Activated CD4-positive, alpha-beta T cell treated with anti-CD3 and anti-CD28 coated beads for 1 hour (primary cell): ENCODE measurements at regions not wholly inside any gene's neighbourhood (a gene's known extent, or its start where the extent isn't known, plus 50 kb on each side); places are given as distances from the start of the nearest gene placed in this dataset.

Source experiments
- DNase-seq: peaks from one replicate; pipeline ENCODE4 v3.0.0-alpha.2; 2020

- no peak for DNase-seq
These were observed 198.0 kb downstream of the SIM1 start for GRCh38 chr6:100266494-100267401.

DNA sequence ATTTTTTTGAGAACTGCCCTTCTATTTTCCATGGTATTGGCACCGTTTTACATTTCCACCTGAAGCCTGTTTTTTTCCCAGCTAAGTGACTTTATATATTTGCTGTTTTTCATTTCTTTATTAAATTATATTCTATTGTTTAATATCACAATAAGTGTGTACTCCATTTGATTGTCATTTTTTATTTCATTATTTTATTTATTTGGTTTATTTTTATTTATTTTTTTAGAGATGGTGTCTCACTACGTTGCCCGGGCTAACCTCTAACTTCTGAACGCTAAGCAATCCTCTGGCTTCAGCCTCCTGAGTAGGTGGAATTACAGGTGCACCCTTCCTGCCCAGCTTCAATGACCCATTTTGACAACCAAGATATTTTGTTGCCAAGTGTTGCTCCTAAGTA lies 202.6 kb downstream of the SIM1 start:
- DNase-seq = no peak

GRCh38 chr6:100261486-100261885 lies 203.2 kb downstream of the SIM1 start:
- DNase-seq = no peak

GRCh38 chr6:100260584-100260983 lies 204.1 kb downstream of the SIM1 start:
- DNase-seq = no peak

DNA sequence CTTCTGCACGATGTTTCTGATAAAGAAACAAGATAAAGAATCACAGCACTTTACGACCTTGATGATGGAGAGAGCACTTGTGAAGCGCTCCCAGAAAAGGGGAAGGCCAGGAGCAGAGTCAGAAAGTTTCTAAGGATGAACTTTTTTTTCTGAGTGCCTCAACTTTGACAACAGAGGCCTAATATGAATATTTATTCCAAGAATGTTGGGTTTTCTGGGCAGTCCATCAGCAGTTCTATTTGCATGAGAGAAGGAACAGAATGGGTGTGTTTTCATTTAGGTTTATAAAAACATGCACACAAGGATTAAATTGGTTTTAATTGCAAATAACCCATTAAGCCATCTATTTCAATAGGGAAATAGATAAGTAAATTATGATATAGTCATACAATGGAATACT lies 204.9 kb downstream of the SIM1 start:
- no peak for DNase-seq

- DNase-seq = no peak
These were observed 206.0 kb downstream of the SIM1 start for GRCh38 chr6:100258752-100259151.

GRCh38 chr6:100257793-100258395 lies 206.8 kb downstream of the SIM1 start:
- no peak for DNase-seq

- no peak for DNase-seq
These were observed 209.0 kb downstream of the SIM1 start for GRCh38 chr6:100255701-100256100.

DNA sequence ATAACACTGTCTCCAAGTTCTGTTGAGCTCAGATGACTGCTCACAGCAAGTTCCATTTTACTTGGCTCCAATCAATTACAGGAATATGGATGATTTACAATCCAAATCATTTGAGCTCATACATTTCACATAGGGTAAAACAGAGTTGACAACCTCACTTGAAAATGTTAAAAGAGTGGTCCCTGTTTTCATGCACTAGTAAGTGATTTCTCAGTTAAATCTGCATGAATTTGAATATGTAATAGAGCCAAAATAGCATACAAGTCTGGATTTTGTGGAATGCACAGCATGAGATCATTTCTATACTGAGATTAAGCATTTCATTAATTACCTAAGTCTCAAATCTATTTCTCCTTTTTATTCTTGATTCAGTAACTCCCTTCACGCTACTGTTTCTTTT lies 217.6 kb downstream of the SIM1 start:
- DNase-seq = no peak

DNA sequence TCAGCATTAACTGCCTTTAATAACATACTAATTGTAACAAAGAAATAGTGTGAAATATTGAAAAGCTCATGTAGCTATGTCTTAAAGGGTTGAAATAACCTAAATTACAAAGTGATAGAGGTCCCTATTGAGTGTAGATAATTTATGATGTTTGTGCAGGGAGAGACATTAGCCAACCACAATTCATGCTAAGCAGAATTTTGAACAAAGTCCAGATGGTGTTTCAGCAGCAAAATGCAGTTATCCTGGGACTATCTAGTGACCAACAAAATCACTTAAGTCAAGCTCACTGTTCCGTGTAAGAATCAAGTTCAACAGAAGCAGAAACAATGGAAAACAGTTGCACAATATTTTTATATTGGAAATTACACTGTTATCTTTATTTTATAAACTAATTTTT lies 218.5 kb downstream of the SIM1 start:
- no peak for DNase-seq

GRCh38 chr6:100240798-100241197 lies 223.9 kb downstream of the SIM1 start:
- no peak for DNase-seq

GRCh38 chr6:100237821-100238220 lies 226.9 kb downstream of the SIM1 start:
- no peak for DNase-seq

DNA sequence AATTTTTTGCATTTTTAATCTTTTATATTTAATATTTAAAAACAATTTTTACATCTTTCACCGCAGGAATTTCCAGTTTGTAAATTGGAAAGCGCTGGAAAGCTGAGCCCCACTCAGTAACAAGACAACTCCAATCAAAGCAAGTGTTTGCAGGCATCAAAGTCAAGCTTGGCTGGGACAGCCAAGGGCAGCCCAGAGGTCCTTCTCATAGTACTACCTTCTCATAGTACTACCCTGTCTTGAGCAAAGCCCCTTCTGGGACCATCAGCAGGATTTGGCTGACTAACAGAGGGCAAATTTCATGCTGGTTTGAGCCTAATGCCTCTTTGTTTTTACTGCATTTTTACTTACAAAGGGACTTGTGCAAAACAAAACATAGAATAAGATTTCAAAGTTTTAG lies 228.3 kb downstream of the SIM1 start:
- no peak for DNase-seq

- DNase-seq = no peak
These were observed 229.1 kb downstream of the SIM1 start for GRCh38 chr6:100235631-100236030.

DNA sequence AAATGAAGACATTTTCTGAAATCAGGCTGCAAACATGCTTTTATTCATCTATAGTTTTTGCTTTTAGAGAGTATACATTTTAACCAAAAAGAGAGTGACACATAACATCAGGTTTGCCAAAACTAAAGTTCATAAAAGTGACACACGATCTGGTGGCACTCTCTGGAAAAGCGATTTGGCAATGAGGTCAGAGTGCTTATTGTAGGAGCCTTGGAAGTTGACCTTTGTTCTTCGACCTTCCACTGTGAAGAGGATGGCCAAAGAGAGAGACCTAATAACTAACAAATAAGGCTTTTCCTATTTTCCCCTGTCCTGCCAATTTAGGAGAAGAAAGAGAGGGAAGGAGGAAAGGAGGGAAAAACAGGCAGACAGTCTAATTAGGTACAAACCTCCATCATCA lies 230.1 kb downstream of the SIM1 start:
- no peak for DNase-seq

DNA sequence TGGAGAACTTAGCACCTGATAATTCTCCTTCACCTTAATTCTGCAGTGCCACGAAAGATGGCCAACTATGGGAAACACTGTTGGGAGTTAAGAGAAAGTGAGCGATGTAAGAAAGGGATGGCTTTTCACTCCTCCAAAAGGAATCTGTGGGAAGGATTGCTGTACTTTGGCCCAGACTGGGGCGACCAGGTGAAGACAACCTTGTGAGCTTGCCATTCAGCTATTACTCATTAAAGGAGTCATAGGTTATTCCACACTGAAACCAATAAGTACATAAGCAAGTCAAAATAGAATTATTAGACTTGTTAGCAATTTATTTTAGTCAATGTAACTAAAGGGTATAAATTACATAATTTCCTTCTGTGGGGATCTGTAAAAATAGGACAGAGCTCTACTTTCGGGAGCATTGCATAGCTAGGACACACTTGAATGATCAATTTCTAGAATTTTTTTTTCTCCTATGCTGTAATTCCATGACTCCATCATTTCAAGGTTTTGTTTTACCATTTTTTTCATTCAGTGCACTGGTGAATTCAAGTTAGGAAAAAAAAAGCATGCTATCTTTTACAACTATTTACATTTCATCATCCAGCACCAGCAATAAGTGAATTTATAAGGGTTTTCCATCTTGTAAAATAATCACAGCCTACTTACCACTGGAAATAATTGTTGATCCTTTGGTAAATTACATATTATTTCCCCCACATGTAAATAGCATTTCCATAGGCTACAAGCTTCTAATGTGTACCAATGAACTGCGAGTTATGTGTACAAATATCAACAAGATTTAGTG lies 231.7 kb downstream of the SIM1 start:
- no peak for DNase-seq

DNA sequence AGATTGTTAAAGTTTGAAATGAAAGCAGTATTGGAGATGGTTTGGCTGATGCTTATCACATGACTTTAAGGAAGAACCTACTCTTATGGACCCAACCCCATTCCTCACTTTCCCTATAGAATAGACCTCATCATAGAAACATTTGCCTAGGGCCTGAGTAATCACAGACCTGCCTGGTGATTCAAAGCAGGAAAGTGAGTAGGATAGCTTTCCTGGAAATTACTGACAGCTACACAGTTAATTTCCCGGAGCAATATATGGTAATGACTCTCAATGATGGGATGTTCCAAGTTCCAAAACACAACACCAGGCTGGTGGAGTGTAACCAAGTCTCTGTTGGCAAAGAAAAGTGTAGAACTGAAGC lies 233.8 kb downstream of the SIM1 start:
- no peak for DNase-seq

DNA sequence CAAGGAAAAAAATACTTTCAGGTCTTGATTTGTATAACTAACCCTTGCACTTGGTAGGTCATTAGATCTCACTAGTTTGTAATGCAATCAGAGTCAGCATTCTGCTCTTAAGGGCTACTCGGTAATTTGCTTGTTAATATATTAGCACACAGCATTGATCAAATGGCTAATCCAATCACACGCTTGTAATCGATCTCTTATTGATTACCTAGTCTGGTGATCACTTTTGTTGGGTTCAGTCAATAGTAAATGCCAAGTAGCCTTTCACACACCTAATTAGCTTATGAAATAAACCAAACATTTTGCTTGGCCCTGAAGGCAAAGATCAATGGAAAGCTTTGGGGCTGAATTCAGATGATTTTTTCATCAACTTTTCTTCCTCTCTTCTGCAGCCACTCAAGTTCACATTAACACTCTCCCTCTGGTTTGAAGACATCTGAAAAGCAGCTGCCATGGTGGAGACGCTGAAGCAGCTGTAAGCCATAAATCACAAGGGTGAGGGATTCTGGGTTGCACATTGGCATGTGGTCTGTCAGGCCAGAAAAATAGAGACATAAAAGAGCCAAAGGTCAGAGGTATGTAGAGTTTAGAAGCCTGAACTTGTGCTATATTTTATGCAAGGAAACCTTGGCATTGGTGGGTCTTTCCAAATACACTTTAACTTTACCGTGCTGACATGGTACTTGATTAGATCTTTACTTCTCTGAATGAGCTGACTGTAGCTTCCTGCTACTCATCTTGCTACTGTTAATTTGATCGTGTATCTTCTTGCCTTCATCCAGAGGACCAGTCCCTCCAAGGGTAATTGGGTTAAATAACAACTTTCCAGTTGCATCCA lies 234.4 kb downstream of the SIM1 start:
- DNase-seq = no peak

DNA sequence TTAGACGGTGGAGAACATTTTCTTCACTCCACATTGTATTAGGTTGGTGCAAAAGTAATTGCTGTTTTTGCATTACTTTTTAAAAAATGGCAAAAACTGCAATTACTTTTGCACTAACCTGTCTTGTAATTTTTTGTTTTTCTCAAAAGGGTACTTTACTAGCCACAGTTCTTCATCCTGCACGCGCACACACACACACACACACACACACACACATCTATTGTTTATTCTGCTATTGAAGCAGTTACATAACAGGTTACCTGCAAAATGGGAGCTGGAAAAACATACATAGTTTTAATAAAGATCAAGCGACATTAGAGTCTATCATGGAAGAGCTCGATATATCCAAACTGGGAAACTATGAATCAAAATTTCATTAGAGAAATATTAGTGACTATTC lies 235.2 kb downstream of the SIM1 start:
- DNase-seq = no peak

GRCh38 chr6:100228834-100229441 lies 234.9 kb upstream of the MCHR2 start:
- DNase-seq = peak; percentile 9

DNA sequence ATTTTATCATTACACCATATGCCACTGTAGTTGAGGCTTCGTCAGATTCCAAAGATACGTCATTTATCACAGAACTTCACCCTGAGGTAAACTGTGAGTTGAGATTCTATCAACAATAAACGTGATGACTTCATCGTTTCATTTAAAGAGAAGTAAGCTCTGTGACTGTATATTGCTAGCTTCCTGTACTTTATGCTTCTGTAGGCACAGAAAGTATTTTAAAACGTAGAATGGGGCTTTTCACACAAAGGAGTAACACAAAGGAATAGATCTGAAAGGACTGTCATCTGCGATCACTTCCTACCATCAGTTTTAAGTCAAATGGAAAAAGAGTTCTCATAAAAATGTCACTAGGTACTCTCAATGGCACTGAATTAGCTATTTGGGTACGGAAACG lies 234.4 kb upstream of the MCHR2 start:
- no peak for DNase-seq

DNA sequence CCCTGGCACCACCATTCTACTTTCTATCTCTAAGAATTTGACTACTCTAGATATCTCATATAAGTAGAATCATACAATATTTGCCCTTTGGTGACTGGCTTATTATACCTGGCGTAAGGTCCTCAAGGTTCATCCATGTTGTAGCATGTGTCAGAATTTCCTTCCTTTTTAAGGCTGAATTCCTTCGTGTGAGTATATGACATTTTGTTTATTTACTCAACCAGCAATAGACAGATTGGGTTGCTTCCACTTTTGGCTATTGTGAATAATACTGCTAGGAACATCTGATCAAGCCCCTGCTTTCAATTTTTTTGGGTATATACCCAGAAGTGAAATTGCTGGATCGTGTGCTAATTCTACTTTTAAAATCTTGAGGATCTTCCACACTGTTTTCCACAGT lies 232.8 kb upstream of the MCHR2 start:
- no peak for DNase-seq
